ENCODE measurements at regions not wholly inside any gene's neighbourhood (a gene's known extent, or its start where the extent isn't known, plus 50 kb on each side); places are given as distances from the start of the nearest gene placed in this dataset.

GRCh38 chr6:47407300-47408281 lies 70.0 kb upstream of the CD2AP start:
- TF ChIP-seq CTCF (IDR thresholded peaks at IDR 0.05; ENCODE audit: low read depth, low read length) = no peak
- no peak for TF ChIP-seq EZH2phosphoT487 (IDR thresholded peaks at IDR 0.05; ENCODE audit: low read depth)
